Ovary (tissue), 3 donors: ENCODE measurements at regions not wholly inside any gene's neighbourhood (a gene's known extent, or its start where the extent isn't known, plus 50 kb on each side); places are given as distances from the start of the nearest gene placed in this dataset.

Source experiments
- CTCF ChIP-seq, 3 donors: fragments of 450-650 bp in 2 of 3; fragments of 200-600 bp in 1 of 3; IDR thresholded peaks; one replicate each; pipeline versions ENCODE4 v1.5.1 to v1.8.0; 2016 to 2022; ENCODE audit warnings: antibody characterized with exemption in 3 of 3, mild to moderate bottlenecking in 1 of 3
- POLR2A ChIP-seq: fragments of 450-650 bp; IDR thresholded peaks from one replicate; pipeline ENCODE4 v1.6.1; 2017; ENCODE audit warnings: antibody characterized with exemption, mild to moderate bottlenecking, moderate library complexity
- donor health status: DM: no; HTN: no; CAD: no.

- TF ChIP-seq CTCF (IDR thresholded peaks at IDR 0.05) (no peak), POLR2A (no peak)
Observed at GRCh38 chr14:41280745-41281144, 325.9 kb upstream of the LRFN5 start.
